ENCODE measurements at regions not wholly inside any gene's neighbourhood (a gene's known extent, or its start where the extent isn't known, plus 50 kb on each side); places are given as distances from the start of the nearest gene placed in this dataset.

GRCh38 chr15:94951538-94951937 is 720.2 kb downstream of the MCTP2 start:
- no peak for TF ChIP-seq SP2 (IDR thresholded peaks at IDR 0.05; ENCODE audit: low read length)
- no peak for TF ChIP-seq EP300 (IDR thresholded peaks at IDR 0.05; ENCODE audit: borderline replicate concordance in 1 of 2, low read depth in 2 of 2, low read length in 2 of 2)
- TF ChIP-seq, protein P1, sequence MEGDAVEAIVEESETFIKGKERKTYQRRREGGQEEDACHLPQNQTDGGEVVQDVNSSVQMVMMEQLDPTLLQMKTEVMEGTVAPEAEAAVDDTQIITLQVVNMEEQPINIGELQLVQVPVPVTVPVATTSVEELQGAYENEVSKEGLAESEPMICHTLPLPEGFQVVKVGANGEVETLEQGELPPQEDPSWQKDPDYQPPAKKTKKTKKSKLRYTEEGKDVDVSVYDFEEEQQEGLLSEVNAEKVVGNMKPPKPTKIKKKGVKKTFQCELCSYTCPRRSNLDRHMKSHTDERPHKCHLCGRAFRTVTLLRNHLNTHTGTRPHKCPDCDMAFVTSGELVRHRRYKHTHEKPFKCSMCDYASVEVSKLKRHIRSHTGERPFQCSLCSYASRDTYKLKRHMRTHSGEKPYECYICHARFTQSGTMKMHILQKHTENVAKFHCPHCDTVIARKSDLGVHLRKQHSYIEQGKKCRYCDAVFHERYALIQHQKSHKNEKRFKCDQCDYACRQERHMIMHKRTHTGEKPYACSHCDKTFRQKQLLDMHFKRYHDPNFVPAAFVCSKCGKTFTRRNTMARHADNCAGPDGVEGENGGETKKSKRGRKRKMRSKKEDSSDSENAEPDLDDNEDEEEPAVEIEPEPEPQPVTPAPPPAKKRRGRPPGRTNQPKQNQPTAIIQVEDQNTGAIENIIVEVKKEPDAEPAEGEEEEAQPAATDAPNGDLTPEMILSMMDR (IDR thresholded peaks at IDR 0.05; ENCODE audit: control extremely low read depth in 1 of 3, insufficient read depth in 1 of 3, low read depth in 1 of 3, low read length in 3 of 3): no peak
- TF ChIP-seq EZH2 (IDR thresholded peaks at IDR 0.05; ENCODE audit: low read depth, low read length, severe bottlenecking): no peak
- TF ChIP-seq CBX5 (IDR thresholded peaks at IDR 0.05; ENCODE audit: low read depth, low read length): no peak
- TF ChIP-seq SP1 (IDR thresholded peaks at IDR 0.05; ENCODE audit: low read depth, low read length): no peak
- TF ChIP-seq CREB1 (IDR thresholded peaks at IDR 0.05): no peak
- TF ChIP-seq SIN3A (conservative IDR thresholded peaks at IDR 0.05 in 1 of 2, IDR thresholded peaks at IDR 0.05 in 1 of 2; ENCODE audit: low read depth in 1 of 2, low read length in 2 of 2): no peak

Measured in H1 (cell line).